CD4-positive, alpha-beta T cell treated with Interleukin-2 at 100 ng/mL for 4 hours (primary cell): ENCODE measurements at regions not wholly inside any gene's neighbourhood (a gene's known extent, or its start where the extent isn't known, plus 50 kb on each side); places are given as distances from the start of the nearest gene placed in this dataset.
"Not testable (repeated sequence)": the region's sequence is repeated elsewhere in the genome, so short reads cannot be mapped to it uniquely, and the experiment has no call there.

ENCODE experiments used
- DNase-seq: peaks from one replicate; pipeline ENCODE4 v3.0.0-alpha.2; 2020; ENCODE audit warnings: low spot score

GRCh38 chr18:78792736-78793135 lies 186.9 kb upstream of the SALL3 start:
- no peak for DNase-seq

DNA sequence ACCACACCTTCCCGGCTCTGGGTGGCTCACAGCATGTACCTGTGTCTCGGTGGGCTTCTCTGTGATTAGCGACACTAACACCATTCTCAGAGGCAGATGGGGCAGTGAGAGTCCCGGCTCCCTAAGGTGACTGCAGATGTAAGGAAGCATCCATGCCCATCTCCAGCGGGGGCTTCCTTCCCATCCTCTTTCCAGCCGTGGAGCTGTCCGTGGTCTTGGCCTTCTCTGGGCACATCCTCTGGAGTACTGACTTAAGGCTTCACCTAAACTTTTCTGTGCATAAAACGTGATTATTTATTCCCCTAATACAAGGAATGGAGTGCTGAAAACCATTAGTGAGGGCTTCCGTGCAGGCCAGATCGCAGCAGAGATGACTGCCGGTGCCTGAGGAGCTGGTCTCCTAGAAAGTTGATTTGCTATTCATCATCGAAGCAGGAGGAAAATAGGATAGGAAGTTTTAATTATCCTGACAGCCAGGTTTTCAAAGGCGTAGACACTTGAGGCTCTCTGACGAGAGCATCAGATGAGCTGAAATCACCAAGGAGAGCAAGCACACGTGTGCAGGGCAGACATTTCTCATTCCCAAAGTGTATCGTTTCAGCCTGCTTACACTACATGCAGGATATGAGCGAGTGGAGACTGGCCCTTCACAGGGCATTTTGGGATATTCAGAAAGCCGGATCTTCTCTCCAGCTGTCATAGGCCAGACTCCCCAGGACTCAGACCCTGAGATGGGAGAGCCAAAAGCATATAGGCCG lies 186.1 kb upstream of the SALL3 start:
- DNase-seq = no peak

DNA sequence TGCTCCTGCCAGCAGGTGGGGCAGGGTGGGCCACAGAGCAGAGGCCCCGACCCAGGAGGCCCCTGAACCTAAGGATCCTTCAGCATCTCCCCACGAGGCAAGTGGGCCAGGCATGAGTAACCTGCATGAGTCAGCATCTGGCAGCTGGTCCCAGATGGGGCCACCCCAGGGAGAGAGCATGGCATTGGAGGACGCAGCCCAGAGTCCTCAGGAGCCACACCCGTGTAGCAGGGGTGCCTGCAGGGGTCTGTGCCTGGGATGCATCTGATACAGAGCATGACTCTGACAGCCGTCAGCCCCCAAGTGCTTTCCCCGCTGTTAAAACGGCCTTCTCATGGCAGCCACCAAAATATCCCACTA lies 185.6 kb upstream of the SALL3 start:
- no peak for DNase-seq

- DNase-seq = no peak
Observed at GRCh38 chr18:78796693-78797455, 182.7 kb upstream of the SALL3 start.

DNA sequence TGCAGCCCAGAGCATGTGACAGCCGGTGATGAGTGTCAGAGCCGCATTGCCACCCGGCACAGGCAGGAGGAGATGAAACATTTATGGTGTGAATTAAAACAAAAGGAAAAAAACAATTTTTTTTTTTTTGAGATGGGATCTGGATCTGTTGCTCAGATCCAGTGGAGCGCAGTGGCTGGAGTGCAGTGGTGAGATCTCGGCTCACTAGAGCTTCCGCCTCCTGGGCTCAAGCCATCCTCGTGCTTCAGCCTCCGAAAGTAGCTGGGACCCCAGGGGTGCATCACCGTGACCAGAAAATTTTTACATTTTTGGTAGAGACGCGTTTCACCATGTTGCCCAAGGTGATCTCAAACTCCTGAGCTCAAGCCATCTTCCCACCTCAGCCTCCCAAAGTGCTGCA lies 182.1 kb upstream of the SALL3 start:
- no peak for DNase-seq

DNA sequence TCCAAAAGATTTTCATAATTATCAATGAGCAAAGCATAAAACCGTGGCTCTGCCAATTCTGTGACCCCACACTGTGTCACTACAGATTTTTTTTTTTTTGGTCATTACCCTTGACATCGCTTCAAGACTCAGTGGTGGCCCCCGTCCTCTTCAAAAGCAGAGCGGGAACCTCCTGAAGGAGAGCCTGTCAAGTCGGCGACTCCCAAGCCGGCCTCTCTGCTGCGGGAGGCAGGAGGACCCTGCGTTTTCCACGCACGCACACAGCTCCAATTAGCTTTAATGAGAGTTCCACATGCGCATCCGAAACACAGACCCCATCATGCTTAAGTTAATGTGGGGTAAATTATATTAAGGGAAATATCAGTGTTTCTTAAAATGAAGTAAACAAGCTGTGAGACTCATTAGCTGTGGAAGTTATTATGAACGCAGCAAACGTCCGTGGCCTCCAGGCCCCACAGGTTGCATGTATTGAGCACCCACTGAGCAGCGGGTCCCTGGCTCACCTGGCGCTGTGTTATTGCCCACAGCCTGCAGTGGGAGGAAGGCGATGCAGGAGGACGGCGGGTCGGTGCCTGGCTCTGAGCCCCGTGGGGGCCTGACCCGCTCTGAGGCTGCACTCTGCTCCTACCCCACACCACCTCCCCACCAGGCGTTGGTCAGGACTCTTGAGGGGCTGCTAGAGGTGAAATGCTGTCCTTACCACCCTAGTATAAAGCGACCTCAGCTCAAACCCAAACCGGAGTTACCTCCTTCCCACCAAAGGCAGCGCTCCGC lies 181.0 kb upstream of the SALL3 start:
- DNase-seq = no peak

DNA sequence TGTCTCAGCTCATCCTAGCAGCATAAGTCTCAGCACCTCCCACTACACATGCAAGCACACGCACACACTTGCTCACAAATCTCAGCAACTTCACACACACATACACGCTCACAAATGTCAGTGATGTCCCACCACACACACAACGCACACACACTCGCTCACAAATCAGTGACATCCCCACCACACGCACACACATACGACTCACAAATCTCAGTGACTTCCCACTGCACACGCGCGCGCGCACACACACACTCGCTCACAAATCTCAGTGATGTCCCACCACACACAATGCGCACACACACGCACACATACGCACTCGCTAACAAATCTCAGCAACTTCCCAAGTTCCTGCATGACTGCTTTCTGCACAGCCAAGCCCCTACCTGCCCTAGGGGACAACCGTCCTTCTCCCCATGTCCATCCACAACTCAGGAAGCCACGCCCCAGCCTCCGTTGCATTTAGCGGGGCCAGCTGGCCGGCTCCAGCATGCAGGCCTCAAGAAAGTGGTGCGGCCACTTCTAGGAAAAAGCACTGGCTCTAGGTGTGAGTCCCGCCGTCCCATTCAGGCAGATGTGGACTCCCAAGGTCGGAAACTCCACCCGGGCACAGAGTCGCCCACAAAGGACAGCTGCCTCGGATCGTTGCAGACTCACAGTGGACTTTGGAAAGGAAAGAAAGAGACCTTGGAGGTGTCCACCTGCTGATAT lies 180.1 kb upstream of the SALL3 start:
- DNase-seq = no peak

DNA sequence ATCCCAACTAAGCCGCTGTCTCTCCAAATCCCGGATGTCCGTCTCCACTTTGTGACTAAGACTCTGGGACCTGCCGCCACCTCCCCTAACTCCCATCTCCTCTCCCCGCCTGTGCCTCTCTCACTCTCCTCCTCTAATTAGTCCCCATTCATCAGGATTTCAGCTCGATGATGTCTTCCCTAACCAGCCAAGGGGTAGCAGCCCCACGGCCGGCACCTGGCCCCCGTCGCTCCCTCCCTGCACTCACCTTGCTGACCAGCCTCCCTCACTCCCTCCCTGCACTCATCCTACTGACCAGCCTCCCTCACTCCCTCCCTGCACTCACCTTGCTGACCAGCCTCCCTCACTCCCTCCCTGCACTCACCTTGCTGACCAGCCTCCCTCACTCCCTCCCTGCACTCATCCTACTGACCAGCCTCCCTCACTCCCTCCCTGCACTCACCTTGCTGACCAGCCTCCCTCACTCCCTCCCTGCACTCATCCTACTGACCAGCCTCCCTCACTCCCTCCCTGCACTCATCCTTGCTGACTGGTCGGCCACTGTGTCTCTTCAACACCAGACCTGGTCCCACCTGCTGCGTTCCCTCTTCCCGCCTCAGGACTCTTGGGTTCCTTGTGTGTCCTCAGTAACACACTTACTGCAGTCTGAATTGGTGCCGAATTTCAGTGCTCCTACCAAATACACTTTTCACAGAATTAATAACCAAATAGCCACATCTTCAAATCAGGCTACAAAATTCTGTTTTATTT lies 179.3 kb upstream of the SALL3 start:
- DNase-seq = not testable (repeated sequence)

DNA sequence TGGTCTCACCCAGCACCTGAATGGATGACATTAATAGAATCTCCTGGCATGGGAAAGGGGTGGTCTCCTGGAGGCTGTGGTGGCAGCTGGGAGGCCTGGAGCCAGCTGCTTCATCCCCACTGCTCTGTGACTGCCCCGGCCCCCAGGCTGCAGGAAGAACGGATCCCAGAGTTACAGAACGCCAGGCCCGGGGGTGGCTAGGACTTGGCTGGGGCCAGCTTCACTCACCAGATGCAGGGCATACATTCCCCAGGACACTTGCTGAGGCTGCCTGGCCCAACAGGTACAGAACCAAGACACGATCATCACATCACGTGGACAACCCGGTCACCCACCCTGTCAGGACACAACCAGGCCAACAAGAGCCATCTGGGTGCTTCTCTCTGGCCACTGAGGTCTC lies 178.6 kb upstream of the SALL3 start:
- no peak for DNase-seq

DNA sequence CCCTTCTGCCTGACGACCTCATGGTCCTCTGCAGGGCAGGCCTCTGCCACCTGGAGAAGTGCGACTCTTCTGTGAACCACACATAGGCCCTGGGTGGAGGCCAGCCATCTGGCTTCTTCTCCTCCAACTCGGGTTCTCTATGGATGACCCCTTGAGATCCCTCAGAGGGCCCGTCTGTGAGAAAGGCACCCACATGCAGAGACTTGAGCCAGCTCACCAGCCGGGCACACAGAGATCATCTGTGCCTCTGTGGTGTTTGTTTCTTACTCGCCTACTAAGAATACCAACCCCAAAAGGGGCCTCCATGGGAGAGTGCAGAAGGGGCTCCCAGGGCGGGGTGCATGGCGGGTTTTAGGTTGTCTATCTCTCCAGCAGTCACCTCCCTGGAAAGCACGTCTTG lies 176.5 kb upstream of the SALL3 start:
- no peak for DNase-seq

DNA sequence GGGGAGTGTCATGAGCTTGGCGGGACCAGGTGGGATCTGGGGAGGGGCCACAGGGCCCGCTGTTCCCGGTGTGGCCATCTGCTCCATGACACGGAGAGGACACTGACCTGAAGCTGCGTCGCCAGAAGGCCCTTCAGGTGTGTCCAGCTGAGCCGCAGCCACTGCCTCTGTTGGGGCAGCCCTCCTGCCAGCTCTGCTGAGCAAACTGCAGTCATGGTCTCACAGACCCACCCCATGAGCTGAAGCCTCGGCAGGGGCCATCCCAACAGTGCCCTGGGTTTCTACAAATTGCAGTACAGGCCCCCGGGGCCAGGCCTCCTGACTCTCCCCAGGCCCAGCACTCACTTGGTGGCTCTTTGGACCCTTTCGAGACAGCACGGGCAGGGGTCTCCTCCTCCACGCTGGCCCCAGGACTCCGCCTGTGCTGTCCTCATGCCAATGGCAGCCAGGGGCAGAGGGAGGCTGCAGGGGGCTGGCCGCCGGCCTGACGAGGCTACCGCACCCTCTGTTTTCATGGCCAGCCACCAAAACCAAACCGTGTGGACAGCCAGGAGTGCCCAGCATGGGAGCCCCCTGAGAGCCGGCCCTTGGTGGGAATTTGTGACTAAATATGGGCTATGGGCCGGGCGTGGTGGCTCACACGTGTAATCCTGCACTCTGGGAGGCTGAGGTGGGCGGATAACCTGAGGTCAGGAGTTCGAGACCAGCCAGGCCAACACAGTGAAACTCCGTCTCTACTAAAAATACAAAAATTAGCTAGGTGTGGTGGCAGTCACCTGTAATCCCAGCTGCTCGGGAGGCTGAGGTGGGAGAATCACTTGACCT lies 175.2 kb upstream of the SALL3 start:
- no peak for DNase-seq

- DNase-seq = no peak
Observed at GRCh38 chr18:78805840-78806239, 173.8 kb upstream of the SALL3 start.

DNA sequence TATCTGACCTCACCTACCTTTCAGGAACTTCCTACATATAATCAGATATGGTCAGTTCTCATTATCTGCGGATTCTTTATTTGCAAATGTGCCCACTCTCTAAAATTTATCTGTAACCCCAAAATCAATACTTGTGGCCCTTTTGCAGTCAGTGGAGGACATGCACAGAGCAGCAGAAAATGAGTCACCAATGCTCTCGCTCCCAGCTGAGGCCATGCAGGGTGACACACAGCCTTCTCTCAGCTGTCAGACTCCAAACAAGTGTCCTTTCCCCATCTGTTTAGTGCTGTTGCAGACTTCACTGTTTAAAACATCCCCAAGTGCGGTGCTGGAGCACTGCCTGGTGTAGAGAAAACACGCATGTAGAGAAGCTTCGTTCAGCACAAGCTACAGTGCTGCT lies 171.9 kb upstream of the SALL3 start:
- no peak for DNase-seq

DNA sequence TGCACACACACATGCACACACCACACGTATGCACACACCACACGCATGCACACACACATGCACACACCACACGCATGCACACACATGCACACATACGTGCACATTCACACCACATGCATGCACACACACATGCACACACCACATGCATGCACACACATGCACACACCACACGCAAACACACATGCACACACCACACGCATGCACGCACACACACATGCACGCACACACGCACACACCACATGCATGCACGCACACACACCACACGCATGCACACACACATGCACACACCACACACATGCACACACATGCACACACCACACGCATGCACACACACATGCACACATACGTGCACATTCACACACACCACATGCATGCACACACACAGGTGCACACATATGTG lies 169.8 kb upstream of the SALL3 start:
- no peak for DNase-seq

- DNase-seq = no peak
Observed at GRCh38 chr18:78810706-78811105, 168.9 kb upstream of the SALL3 start.

- no peak for DNase-seq
Observed at GRCh38 chr18:78812067-78812466, 167.6 kb upstream of the SALL3 start.

- no peak for DNase-seq
Observed at GRCh38 chr18:78813156-78813555, 166.5 kb upstream of the SALL3 start.

- no peak for DNase-seq
Observed at GRCh38 chr18:78813936-78814710, 165.5 kb upstream of the SALL3 start.

DNA sequence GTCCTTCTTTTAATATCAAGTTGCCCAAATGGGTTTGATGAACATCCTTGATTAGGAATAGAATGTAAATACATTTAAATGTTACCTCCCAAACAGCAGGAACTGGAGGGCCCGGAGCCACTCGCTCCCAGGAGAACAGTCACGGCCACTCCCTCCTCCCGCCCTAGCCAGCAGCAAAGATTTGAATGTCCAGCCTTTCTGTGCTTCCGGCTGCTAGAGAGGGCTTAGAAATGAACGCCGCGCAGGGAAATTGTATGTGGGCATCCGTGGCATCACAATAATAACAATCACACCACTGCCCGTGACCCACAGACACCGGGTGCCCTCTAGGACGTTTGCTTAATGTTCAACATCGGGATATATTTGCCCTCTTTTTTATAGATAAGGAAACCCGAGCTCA lies 164.9 kb upstream of the SALL3 start:
- DNase-seq = no peak

- DNase-seq = no peak
Observed at GRCh38 chr18:78816114-78816513, 163.5 kb upstream of the SALL3 start.
